ENCODE measurements at regions not wholly inside any gene's neighbourhood (a gene's known extent, or its start where the extent isn't known, plus 50 kb on each side); places are given as distances from the start of the nearest gene placed in this dataset.
A peak's percentile ranks its signal among the peaks of the same experiment; 100 is the strongest.

DNA sequence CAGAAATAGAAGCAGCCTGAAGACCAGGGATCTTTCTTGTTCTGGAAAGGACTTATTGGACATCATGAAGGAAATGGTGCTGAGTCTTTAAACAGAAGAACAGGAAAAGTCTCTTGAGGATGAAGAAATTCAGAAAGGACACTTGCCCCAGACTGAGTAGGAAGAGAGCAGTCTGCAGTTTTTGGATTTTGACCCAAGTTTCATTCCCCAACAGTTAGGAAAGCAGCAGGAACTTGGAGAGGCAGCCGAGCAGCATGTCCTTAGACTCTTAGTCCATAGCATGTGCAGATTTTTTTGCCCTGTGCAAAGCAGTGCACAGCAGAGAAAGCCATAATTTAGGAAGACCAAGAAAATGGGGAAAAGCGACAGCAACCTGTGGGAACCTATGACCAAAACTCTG, 927.2 kb upstream of the AUTS2 start:
- DNase-seq (ENCODE audit: low spot score): no peak

DNA sequence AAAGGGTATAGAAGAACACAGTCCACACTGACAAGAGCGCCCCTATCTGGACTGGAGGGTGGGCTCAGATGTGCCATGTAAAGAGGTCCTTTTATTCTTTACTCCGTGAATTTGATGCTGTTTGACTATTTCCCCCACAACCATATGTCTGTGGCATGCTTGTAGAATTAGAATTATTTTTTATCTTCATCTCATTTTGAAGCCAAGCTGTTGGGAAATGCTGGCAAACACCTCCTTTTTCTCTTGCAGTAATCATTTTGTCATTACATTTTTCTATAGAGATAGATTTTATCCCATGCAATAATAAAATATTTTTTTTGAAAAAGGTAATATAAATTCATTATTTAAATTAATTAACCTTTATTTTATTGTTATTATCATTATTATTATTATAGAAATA, 926.6 kb upstream of the AUTS2 start:
- no peak for DNase-seq (ENCODE audit: low spot score)

DNA sequence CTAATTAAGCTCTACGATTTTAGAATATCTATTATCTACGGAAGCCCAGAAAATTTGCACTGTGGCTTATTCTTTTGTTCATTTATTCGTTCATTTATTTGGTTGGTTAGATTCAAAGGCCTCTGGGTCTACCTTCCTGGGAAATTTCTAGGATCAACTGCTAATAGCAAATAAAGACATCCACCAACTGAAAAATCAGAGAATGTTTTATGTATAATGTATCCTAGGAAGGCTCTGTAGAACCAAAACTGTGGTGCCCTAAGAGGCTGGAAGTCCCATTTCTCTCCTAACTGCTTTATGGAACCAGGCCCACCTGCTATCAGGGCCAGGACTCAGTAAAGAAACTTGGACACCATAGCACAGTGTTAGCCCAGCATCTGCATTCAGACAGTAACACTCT, 923.4 kb upstream of the AUTS2 start:
- DNase-seq (ENCODE audit: low spot score): no peak

DNA sequence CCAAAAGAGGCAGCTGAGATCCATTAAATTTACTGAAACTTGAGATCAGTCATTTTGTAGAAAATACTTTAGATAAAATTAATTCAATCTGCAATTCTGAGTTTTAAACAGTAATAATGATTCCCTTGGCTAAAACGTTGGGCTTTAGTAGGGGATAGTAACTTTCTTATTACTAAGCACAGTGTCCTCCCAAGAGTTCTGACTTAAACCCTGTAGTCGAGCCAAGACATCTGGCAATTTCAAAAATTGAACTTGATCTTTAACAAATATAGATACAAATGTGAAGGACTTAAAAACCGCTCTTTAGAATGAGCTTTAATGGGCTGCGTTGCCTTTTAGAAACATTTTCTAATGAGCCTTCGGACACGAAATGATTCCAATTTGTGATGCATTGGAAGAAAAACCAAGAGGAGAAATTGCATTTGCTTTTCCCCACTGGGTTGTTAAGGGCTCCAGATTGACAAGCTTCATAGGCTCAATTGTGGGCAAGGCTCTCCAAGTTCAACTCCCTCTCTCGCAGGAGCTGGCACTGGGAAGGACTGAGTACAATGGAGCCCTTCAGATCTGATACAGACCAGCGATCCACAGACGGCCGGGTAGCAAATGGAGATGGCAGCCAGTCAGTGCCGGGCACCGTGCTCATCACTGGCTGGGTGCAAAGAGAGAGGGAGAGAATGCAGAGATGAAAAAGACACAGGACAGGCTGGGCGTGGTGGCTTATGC, 921.3 kb upstream of the AUTS2 start:
- no peak for DNase-seq (ENCODE audit: low spot score)

DNA sequence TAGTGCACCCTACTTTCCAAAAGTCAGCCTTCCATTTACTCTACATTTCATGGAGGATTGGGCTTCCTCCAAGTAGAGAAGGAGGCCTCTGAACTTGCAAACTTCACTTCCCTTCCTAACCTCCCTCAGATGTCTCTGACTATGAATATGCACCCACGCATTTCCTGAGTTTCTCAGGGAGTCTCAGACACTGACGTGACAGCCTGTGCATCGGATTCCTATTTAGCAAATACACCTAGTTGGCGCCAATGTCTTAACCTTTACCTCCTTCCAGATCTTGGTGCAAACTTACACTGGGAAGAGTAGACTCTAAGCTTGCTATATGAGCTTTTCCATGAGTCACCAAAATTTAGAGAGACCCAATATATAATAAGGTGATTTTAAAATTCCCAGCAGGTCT, 920.1 kb upstream of the AUTS2 start:
- no peak for DNase-seq (ENCODE audit: low spot score)

DNA sequence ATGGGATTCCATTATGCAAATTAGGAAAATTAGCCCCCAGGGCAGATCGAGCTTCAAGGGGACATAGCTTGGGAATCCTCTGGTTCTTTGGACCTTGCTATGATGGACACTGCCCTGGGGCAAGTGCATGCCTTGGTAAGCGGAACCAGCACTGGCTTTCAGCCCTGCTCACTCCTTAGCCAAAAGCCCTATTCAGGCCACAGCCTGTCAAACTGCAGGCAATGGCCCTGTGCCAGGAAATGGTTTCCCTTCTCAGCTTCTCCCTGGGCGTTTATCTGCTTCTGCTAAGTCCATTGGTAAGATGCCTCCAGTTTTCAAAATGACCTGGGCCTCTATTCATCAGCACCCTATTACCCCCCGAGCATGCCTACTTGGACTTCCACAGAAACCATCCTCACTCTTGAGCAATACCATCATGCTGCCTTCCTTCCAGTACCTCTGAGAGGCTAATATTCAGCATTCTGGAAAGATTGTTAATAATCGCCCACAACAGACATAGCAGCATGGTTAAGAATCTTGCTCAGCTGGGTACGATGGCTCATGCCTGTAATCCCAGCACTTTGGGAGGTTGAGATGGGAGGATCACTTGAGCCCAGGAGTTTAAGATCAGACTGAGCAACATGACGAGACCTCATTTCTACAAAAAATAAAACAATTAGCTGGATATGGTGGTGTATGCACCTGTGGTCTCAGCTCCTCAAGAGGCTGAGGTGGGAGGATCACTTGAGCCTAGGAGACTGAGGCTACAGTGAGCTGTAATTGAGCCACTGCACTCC, 918.6 kb upstream of the AUTS2 start:
- no peak for DNase-seq (ENCODE audit: low spot score)

DNA sequence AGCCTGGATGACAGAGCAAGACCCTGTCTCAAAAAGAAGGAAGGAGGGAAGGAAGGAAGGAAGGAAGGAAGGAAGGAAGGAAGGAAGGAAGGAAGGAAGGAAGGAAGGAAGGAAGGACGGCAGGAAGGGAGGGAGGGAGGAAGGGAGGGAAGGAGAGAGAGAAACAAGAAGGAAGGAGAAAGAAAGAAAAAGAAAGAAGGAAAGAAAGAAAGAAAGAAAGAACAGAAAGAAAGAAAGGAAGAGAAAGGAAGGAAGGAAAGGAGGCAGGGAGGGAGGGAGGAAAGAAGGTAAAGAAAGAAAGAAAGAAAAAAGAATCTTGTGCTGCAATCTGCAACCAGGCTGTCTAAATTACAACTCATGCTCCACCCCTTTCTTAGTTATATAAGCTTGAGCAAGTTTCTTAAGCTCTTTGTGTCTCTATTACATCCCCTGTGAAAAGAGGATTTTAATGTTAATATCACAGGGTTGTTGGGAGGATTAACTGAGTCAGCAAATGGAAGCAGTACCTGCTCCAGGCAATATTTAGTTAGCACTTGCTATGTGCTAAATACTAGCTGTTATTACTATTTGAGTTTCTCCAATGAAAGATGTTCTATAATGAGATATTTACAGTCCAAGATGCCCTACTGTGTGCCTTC, 917.9 kb upstream of the AUTS2 start:
- DNase-seq (ENCODE audit: low spot score): no peak

DNA sequence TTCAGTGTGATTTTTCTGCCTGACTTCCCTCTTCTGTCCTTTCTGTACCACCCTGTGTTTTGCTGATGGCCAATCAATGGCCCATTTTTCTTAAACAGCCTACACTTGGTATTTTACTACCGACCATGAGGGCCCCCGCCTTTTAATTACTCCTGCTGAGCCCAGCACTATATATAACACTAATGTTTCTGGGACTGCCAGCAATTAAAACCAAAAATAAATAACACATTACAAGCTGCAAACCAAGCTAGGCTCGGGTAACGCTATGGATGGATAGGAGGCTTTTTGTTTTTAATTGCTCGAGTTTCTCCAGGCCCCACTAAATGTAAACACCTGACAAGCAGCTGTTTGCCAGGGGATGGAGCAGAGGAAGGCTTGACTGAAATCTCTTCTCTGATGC, 915.4 kb upstream of the AUTS2 start:
- DNase-seq (ENCODE audit: low spot score): no peak

DNA sequence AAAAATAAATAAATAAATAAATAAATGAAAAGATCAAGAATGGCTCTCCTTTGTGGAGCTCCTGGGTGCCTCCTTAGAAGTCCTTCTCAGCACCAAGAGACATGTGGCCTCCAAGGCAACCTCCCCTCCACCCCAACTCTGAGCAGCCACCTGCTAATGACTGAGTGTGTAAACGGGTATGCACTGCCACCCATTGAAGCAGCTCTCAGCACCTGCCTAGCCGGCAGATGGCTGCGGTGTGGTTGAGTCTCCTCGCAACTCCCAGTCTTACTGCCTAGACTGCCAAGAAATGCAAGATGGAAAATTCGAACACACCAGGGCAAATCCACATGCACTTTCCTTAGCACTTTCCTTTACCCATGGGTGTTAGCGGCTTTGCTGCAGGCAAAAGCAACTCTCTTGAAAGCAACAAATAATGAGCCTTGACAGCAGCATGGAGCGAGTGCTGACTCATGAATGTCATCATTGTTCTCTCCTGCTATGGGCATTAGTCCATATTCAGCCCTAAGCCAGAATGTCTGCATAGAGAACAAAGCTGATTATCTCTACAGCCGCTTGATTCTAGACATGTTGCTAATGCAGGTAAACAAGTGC, 913.9 kb upstream of the AUTS2 start:
- peak; percentile 53 for DNase-seq (ENCODE audit: low spot score)

DNA sequence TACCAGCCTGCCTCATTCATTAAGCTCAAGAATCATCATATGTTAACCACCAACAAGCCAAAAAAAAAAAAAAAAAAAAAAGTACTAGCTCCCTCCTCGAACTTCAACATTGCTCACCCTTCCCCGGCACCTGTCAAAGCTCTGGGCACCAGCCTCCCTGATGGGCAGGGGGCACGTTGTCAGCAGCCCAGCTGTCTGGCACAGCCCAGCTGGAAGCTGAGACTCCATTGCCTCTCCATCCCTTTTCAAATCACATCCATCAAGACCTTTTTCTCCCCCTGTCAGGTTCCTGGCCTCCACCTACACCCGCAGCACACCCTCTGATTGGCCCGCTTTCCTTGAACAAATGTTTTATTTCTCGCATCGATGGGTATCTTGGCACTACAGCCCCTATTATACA, 913.3 kb upstream of the AUTS2 start:
- DNase-seq (ENCODE audit: low spot score): no peak

DNA sequence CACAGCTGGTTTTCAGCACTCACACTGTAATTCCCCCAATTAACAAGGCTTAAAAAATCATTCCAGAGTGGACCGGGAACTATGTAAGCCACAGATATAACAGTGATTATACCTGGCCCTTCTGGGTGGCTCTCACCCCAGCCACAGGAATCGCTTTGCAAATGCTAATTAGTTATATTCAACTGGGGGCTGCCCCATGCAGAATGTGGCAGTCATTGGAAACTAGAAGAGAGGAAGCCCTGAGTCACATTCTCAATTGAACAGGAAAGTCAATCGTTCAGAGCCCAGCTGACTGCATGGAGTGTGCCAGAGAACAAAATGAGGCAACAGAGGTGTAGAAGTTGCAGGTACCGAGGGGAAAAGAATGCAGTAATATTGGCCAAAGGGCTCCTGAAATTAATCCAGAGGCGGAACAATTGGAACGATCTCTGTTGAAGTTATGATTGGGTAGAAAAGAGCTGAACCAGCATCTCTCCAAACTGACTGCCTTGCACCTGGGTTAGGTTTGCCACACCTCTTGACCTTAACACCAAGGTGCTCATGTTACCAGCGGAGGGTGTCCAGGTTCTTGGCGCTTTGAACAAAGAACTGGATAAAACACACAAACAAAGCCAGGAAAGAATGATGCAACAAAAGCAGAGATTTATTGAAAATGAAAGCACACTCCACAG, 909.7 kb upstream of the AUTS2 start:
- DNase-seq (ENCODE audit: low spot score): no peak

DNA sequence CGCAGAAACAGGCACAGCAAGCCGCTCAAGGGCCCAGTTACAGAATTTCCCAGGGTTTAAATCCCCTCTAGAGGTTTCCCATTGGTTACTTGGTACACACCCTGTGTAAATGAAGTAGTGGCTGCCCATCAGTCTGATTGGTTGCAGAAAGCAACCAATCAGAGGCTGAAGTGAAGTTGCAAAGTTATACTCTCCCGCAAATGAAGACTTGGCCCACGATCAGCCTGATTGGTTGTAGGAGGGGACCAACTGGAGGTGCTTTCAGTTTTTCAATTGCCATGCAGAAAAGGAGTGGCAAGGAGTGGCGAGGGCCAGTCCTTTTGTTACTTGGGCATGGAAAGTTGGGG, 909.2 kb upstream of the AUTS2 start:
- DNase-seq (ENCODE audit: low spot score): no peak

DNA sequence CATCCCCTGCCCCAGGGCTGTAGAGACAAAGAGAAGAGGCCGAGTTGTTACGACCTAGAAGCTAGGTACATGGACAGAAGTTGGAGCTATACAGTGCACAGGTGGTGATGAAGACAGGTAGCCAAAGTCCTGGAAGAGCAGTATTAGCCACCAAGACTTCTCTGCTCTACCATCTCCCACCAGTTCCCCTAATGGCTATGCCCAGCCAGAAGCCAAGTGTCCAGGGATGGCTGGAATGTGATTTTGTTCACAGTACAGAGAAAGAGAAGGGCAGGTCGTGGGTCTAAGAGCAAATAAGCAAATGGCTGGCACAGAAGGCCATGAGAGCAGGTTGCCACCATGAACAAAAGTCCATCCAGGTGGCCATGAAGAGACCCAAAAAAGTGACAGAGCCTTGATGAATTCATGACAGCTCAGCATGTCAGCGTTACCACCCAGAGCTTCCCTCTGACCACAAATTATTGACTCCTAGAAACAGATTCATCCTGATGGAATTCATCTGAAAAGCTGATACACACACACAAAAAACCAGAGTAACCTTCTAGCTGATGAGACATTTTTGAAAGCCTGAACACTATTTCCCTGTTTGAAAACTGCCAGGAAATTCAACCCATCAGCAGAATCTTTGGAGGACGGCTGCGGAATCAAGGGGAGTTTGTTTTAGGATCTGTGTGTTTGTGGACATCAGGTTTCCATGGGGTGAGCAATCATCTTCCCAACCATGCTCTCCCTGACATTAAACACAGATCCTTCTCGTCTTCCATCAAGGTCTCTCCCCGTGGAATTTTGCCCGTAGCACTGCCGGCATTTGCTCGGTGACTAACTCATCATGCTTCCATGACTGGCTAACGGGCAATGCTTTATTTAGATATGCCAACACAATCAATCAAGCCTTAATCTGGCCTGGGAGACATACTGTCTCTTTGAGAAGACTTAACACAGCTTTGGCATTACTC, 906.7 kb upstream of the AUTS2 start:
- DNase-seq (ENCODE audit: low spot score): no peak

DNA sequence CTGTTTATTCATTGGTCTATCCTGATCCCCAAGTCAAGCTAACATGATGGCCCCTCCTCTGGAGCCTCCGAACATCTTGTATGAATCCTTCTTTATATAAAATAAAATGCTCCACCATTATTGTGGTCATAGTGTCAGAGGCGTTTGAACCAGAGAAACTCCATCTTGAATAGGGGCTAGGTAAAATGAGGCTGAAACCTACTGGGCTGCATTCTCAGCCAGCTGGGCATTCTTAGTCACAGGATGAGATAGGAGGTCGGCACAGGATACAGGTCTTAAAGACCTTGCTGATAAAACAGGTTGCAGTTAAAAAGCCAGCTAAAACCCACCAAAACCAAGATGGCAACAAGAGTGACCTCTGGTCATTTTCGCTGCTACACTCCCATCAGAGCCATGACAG, 905.8 kb upstream of the AUTS2 start:
- DNase-seq (ENCODE audit: low spot score): no peak

DNA sequence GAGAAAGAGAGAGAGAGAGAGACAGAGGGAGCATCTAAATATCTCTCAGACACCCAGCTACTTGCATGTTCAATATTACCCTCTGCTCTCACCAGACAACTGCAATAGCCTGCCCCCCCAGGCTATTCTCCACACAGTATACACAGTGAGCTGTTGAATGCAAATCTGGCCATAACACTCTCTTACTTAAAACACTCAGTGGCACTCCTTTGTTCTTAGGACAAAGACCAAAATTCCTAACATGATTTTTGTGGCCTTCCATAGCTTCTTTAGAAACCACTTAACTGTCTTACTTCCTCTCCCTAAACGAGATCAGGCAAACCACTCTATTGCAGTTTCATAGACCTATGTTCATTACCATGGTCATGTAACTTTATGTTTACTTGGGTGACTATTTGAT, 903.6 kb upstream of the AUTS2 start:
- no peak for DNase-seq (ENCODE audit: low spot score)

DNA sequence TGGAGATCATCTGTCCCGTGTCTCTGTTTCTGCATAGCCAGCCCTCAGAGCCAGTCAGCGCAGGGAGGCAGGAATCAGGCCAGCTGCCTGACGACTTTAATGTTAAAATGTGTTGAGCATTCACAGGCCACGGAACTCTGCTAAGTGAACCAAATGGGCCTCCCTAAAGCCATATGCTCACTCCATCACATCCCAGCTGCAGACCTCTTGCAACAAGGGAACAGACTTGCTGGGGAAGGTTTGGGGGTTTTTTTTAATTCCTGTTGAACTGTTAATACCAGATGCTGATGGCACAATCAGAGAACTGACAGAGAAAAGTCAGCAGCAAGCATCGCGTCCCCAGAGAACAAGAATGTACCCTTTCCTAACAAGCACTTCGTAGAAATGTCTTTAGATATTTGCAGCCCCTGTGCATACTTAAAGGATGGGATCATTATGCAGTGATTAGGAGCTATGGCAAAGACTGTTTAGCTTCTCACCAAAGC, 900.4 kb upstream of the AUTS2 start:
- DNase-seq (ENCODE audit: low spot score): no peak

DNA sequence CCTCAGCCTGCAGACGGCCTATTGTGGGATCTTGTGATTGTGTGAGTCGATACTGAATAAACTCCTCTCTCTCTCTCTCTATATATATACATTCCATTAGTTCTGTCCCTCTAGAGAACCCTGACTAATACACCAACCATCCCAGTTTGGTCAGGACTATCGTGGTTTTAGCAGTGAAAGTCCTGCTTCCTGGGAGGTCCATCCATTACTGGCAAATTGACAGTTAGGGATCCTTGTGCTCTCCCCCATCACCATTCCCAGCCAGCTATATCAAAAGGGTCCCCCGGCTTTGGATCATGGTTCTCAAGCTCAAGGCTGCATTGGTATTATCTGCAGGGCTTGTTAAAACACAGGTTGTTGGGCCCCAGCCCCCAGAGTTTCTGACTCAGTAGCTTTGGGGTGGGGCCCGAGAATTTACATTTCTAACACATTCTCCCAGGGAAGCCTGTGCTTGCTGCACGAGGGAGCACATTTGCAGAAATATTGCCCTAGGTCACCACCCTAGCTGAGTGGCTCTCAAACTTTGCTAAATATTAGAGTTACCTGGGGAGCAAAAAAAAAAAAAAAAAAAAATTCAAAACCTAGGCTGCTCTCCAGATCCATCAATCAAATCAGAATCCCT, 899.1 kb upstream of the AUTS2 start:
- DNase-seq (ENCODE audit: low spot score): no peak

DNA sequence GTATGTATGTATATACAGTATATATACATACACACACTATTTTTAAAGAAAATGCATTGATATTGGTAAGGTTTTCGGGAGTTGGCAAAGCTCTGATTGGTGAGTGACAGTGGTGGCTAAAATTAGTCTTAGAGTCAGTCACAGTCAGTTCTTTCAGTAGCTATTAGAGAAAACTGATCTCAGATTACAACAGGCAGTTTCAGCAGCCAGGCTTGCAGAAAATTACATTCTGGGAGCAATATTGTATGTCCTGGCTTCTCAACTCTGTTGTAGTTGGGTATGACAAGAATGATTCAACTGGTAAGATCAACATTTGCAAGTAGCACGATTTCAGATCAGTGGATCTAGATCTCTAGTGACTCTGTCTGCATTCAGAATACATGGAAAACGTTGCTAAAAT, 897.9 kb upstream of the AUTS2 start:
- no peak for DNase-seq (ENCODE audit: low spot score)

DNA sequence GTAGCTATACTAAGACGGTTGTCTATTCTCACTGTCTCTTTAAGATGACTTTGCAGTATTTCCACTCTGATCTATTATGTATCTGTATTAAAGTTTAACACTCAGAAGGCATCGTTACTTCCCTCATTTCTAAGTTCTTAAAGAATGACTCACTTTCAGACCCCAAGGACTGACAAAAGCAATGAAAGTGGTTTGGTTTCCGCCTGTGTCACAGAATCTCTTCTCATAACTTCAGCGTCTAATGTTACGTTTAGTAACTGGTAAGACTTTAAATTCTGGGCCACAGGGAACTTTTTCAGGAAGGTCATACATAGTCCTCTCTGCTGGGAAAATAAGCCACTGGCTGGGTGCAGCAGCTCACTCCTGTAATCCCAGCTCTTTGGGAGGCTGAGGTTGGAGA, 892.0 kb upstream of the AUTS2 start:
- no peak for DNase-seq (ENCODE audit: low spot score)

DNA sequence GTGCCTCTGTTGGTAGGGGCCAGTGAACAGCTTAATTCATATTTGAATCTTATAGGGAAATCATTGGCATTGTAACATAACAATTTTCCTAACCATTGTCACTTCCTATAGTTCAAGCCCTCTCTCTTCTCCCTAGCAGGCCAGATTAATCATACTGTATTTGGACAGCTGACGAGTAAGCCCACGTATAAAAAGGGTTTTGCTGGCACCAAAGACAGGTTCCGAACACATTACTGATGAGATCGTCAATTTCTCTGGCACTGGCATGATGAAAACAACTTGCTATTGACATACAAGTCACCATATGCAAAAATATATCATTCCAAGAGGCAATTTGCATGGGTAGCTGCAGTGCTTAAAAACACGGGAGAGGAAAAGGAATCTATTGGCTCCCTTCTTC, 891.1 kb upstream of the AUTS2 start:
- DNase-seq (ENCODE audit: low spot score): no peak

DNA sequence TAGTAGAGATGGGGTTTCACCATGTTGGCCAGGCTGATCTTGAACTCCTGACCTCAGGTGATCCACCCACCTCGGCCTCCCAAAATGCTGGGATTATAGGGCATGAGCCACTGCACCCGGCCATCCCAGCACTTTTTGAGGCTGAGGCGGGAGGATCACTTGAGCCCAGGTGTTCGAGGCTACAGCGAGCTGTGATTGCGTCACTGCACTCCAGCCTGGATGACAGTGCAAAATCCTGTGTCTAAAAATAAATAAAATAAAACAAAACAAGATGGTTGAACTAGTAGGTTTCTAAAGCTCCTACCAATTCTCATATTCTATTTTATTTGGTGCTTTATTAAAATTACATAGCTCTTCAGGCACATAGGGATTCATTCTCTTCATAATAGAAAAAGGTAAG, 890.3 kb upstream of the AUTS2 start:
- no peak for DNase-seq (ENCODE audit: low spot score)

Data from ecto neural progenitor cell (in vitro differentiated cells).